Esophagus squamous epithelium (tissue), 5 donors: ENCODE measurements at regions not wholly inside any gene's neighbourhood (a gene's known extent, or its start where the extent isn't known, plus 50 kb on each side); places are given as distances from the start of the nearest gene placed in this dataset.

Source experiments
- DNase-seq: peaks from one replicate; lab custom pipeline; 2025; lab: John Stamatoyannopoulos, UW
- H3K27ac ChIP-seq, 4 donors: fragments of 200-600 bp; sonication (generic); one replicate each; pipeline ENCODE4 v1.5.1; 2016 to 2019; ENCODE audit warnings: mild to moderate bottlenecking in 1 of 4
- H3K27me3 ChIP-seq, 4 donors: fragments of 200-600 bp; sonication (generic); 1 replicate in 3 of 4; 2 replicates in 1 of 4; pipeline versions ENCODE4 v1.5.1 to v1.6.0; 2017 to 2021; ENCODE audit warnings: antibody characterized with exemption in 1 of 4
- H3K36me3 ChIP-seq, 3 donors: fragments of 200-600 bp; sonication (generic); one replicate each; pipeline ENCODE4 v1.5.1; 2016 to 2019
- H3K4me1 ChIP-seq, 3 donors: fragments of 200-600 bp; sonication (generic); one replicate each; pipeline ENCODE4 v1.5.1; 2017 to 2019
- H3K4me3 ChIP-seq, 4 donors: fragments of 200-600 bp; sonication (generic); 1 replicate in 3 of 4; 2 replicates in 1 of 4; pipeline ENCODE4 v1.5.1; 2016 to 2019; ENCODE audit warnings: mild to moderate bottlenecking in 2 of 4, moderate library complexity in 1 of 4
- H3K9me3 ChIP-seq, 3 donors: fragments of 200-600 bp; sonication (generic); one replicate each; pipeline ENCODE4 v1.5.1; 2016 to 2019
- POLR2A ChIP-seq, 4 donors: fragments of 450-650 bp; IDR thresholded peaks; one replicate each; pipeline ENCODE4 v1.6.1; 2017; ENCODE audit warnings: antibody characterized with exemption in 4 of 4, mild to moderate bottlenecking in 4 of 4, moderate library complexity in 3 of 4
- WGBS, 2 donors: methylation state at CpG; one replicate each; pipeline ENCODE4 v1.1.5; 2018; 5-methylcytosine and 5-hydroxymethylcytosine counted together
- intact Hi-C: fragments of 100-400 bp; cut with DNase I; formaldehyde crosslinking; loops from one replicate; pipeline ENCODE4 v1.15.0; 2022
- TF ChIP-seq, protein P1 (sequence below), 6 experiments: fragments of 450-650 bp in 4 of 6; fragments of 200-600 bp in 2 of 6; sonication (generic) in 2 of 6; IDR thresholded peaks; one replicate each; pipeline ENCODE4 v1.5.1; 2016 to 2019; ENCODE audit warnings: antibody characterized with exemption in 6 of 6, mild to moderate bottlenecking in 4 of 6, moderate library complexity in 4 of 6
- donor health status: DM: yes; HTN: yes; CAD: no.

GRCh38 chr17:79182176-79183042 is 107.8 kb downstream of the ENGASE start:
- no peak for DNase-seq
- intact Hi-C loops: no loop called here
- 18% methylated on average over 4 of the region's 68 CpGs; no CpG with 5 or more reads in 1 of the 2 donors for WGBS, 2 donors
- no peaks in the 10 kb centered on the region for H3K9me3 ChIP-seq
- no peak overlapping the region for H3K4me3 ChIP-seq
- no peaks in the 10 kb centered on the region for H3K36me3 ChIP-seq
- H3K27me3 ChIP-seq: peaks cover 3 to 95% (median 7%) of the 10 kb centered on the region in 4 donors
- TF ChIP-seq, protein P1, sequence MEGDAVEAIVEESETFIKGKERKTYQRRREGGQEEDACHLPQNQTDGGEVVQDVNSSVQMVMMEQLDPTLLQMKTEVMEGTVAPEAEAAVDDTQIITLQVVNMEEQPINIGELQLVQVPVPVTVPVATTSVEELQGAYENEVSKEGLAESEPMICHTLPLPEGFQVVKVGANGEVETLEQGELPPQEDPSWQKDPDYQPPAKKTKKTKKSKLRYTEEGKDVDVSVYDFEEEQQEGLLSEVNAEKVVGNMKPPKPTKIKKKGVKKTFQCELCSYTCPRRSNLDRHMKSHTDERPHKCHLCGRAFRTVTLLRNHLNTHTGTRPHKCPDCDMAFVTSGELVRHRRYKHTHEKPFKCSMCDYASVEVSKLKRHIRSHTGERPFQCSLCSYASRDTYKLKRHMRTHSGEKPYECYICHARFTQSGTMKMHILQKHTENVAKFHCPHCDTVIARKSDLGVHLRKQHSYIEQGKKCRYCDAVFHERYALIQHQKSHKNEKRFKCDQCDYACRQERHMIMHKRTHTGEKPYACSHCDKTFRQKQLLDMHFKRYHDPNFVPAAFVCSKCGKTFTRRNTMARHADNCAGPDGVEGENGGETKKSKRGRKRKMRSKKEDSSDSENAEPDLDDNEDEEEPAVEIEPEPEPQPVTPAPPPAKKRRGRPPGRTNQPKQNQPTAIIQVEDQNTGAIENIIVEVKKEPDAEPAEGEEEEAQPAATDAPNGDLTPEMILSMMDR (IDR thresholded peaks at IDR 0.05): no peak
- TF ChIP-seq POLR2A (IDR thresholded peaks at IDR 0.05): no peak
- peaks cover 0 to 18% (median 5%) of the 10 kb centered on the region in 3 donors for H3K4me1 ChIP-seq
- no peak overlapping the region for H3K27ac ChIP-seq

DNA sequence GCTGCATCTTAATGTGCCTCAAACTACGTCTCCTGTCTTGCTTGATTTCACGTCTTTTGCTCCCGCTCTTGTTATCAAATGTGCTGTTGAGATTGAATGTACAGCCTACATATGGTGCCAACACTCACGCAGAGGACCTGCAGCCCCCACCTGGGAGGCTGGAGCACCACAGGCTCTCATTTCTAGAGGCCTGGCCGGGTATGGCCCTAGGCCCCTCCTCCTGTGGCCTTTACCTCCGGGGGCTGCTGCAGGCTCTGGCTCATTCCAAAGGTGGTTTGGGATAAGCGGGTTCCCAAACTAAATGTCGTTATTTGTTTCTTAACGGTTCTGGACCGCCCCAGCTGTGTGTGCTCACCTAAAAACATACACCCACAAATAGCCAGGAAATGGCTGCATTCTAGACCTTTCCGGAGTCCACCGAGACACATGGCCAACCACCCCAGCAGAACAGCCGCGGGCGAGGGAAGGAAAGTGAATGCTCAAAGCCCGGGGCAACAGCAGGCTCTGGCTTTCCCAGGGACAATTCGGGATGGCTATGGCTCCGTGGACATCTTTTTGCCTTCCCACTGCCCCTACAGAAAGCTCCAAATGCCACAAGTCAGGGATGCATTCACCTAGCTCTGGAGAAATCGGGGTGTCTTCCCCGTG is 105.9 kb downstream of the ENGASE start:
- no peaks in the 10 kb centered on the region for H3K9me3 ChIP-seq
- H3K4me1 ChIP-seq: peaks cover 0 to 18% (median 5%) of the 10 kb centered on the region in 3 donors
- no peaks in the 10 kb centered on the region for H3K36me3 ChIP-seq
- no peak for TF ChIP-seq POLR2A (IDR thresholded peaks at IDR 0.05)
- TF ChIP-seq, protein P1 (IDR thresholded peaks at IDR 0.05): no peak
- peaks cover 3 to 94% (median 7%) of the 10 kb centered on the region in 4 donors for H3K27me3 ChIP-seq
- no peak overlapping the region for H3K27ac ChIP-seq
- DNase-seq: no peak
- no peak overlapping the region for H3K4me3 ChIP-seq
- intact Hi-C loops: no loop called here
- WGBS, 2 donors: 76 to 78% methylated on average over 15 of the region's 20 CpGs

DNA sequence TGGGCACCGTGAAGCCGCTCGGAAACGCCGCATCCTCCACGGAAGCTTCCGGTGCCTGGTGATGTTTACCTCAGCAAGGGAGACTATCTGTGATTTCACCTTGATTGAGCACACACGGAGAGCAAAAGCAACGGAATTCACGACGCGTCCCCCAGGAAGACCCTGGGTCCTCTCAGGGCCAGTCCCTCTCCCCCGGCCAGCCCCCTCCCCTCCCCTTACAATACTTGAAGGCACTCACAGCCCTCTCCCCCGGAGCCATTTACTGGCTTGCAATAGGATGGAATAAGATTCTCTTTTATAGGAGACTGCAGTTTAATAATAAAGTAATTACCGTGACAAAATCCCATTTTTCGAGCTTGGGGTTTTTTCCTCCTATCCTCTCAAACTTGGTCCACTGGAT is 104.7 kb downstream of the ENGASE start:
- intact Hi-C loops: no loop called here
- H3K9me3 ChIP-seq: no peaks in the 10 kb centered on the region
- no peak overlapping the region for H3K4me3 ChIP-seq
- H3K4me1 ChIP-seq: peaks cover 0 to 16% (median 5%) of the 10 kb centered on the region in 3 donors
- WGBS, 2 donors: 79 to 88% methylated on average over 7 to 15 of the region's 16 CpGs
- H3K27ac ChIP-seq: no peak overlapping the region
- peaks cover 3 to 83% (median 7%) of the 10 kb centered on the region in 4 donors for H3K27me3 ChIP-seq
- TF ChIP-seq POLR2A (IDR thresholded peaks at IDR 0.05): no peak
- no peak for DNase-seq
- no peaks in the 10 kb centered on the region for H3K36me3 ChIP-seq

DNA sequence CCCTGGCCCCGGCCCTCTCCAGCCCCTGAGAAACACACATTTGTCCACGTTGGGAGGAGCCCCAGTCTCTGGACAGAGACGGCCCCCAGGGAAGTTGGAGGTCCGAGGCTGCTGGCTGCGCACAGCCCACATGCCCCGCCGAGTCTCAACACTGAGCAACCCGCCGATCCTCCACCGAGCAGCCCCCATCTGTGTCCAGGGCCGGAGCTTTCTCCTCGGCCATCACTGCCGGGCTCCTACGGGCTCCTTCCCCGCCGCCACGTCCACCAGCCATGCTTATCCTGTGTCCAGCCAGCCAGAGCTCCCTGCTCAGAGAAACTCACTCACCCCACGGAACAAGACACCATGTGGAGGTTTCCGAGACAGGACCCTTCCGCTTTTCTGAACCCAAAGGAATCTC is 103.3 kb downstream of the ENGASE start:
- 59 to 80% methylated on average over 4 to 14 of the region's 20 CpGs for WGBS, 2 donors
- intact Hi-C loops: no loop called here
- DNase-seq: no peak
- no peaks in the 10 kb centered on the region for H3K36me3 ChIP-seq
- H3K27me3 ChIP-seq: peaks cover 0 to 71% (median 2%) of the 10 kb centered on the region in 4 donors
- no peak overlapping the region for H3K4me3 ChIP-seq
- no peak overlapping the region for H3K27ac ChIP-seq
- H3K9me3 ChIP-seq: no peaks in the 10 kb centered on the region
- peaks cover 0 to 4% (median 0%) of the 10 kb centered on the region in 3 donors for H3K4me1 ChIP-seq
- no peak for TF ChIP-seq POLR2A (IDR thresholded peaks at IDR 0.05)
- TF ChIP-seq, protein P1 (IDR thresholded peaks at IDR 0.05): no peak

DNA sequence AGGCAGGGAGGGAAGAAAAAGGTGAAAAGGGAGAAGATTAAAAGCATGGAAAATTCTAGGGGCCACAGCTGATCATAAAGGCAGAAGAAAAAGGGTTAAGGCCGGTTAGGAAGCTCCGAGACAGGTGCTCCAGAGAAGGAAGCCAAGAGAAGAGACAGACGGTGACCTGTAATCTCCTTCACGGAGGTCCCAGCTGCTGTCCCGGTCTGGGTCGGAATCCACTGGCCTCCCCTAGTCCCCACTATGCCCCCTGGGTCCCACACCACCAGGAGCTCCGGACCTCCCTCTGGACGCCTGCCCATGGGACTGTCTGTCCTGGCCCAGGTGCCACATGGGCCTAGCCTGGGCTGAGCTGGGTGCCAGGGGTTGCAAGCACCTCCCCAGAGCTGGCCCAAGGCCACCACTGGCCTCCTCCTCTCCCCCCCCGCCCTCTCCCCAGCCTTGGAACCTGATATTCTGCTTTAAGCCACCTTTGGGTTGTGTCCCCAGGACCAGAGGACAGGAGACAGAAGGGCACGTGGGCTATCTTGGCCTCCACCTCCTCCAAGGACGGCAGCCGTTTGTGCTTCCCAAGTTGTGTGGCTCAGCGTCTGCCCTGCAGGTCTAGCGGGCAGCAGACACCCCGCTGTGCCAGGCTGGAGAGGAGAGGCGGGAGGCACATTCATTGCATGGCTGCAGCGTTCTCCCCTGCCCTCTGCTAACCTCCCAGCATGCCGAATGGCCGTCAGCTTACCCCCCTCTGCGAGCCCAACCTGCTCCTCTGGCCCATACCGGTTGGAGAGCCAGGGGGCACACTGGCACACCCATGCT is 102.4 kb downstream of the ENGASE start:
- 31 to 44% methylated on average over 6 to 15 of the region's 21 CpGs for WGBS, 2 donors
- Histone ChIP-seq H3K27ac (no peak overlapping the region), H3K4me3 (no peak overlapping the region), H3K36me3 (no peaks in the 10 kb centered on the region), H3K27me3 (peaks cover 0 to 63% (median 0%) of the 10 kb centered on the region in 4 donors), H3K9me3 (no peaks in the 10 kb centered on the region), H3K4me1 (no peaks in the 10 kb centered on the region)
- no peak for DNase-seq
- intact Hi-C loops: no loop called here
- TF ChIP-seq POLR2A (IDR thresholded peaks at IDR 0.05): no peak
- TF ChIP-seq, protein P1 (IDR thresholded peaks at IDR 0.05): no peak
